ENCODE measurements at regions not wholly inside any gene's neighbourhood (a gene's known extent, or its start where the extent isn't known, plus 50 kb on each side); places are given as distances from the start of the nearest gene placed in this dataset.

- TF ChIP-seq, protein P1, sequence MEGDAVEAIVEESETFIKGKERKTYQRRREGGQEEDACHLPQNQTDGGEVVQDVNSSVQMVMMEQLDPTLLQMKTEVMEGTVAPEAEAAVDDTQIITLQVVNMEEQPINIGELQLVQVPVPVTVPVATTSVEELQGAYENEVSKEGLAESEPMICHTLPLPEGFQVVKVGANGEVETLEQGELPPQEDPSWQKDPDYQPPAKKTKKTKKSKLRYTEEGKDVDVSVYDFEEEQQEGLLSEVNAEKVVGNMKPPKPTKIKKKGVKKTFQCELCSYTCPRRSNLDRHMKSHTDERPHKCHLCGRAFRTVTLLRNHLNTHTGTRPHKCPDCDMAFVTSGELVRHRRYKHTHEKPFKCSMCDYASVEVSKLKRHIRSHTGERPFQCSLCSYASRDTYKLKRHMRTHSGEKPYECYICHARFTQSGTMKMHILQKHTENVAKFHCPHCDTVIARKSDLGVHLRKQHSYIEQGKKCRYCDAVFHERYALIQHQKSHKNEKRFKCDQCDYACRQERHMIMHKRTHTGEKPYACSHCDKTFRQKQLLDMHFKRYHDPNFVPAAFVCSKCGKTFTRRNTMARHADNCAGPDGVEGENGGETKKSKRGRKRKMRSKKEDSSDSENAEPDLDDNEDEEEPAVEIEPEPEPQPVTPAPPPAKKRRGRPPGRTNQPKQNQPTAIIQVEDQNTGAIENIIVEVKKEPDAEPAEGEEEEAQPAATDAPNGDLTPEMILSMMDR (IDR thresholded peaks at IDR 0.05; ENCODE audit: control extremely low read depth in 1 of 3, insufficient read depth in 1 of 3, low read depth in 1 of 3, low read length in 3 of 3), result peak in 1 of 3 experiments; percentile 13; a peak in 1 of 4 replicates
- no peak for TF ChIP-seq USF2 (IDR thresholded peaks at IDR 0.05; ENCODE audit: low read length)
- TF ChIP-seq SP1 (IDR thresholded peaks at IDR 0.05; ENCODE audit: low read depth, low read length), result no peak
- no peak for TF ChIP-seq RFX5 (IDR thresholded peaks at IDR 0.05; ENCODE audit: borderline replicate concordance, low read depth, low read length)
- no peak for TF ChIP-seq EP300 (IDR thresholded peaks at IDR 0.05; ENCODE audit: borderline replicate concordance in 1 of 2, low read depth in 2 of 2, low read length in 2 of 2)
- TF ChIP-seq HDAC2 (IDR thresholded peaks at IDR 0.05; ENCODE audit: borderline replicate concordance in 1 of 2, low read depth in 2 of 2, low read length in 2 of 2), result no peak
Observed at GRCh38 chr13:79060216-79060615, 345.8 kb downstream of the RBM26 start.

All from H1 (cell line).